Prostate gland (tissue), 2 donors: ENCODE measurements at regions not wholly inside any gene's neighbourhood (a gene's known extent, or its start where the extent isn't known, plus 50 kb on each side); places are given as distances from the start of the nearest gene placed in this dataset.

Experiments
- CTCF ChIP-seq, 4 experiments: fragments of 200-600 bp in 2 of 4; fragments of 450-650 bp in 2 of 4; sonication (generic) in 2 of 4; IDR thresholded peaks; 1 replicate in 3 of 4; 2 replicates in 1 of 4; pipeline ENCODE4 v1.5.1; 2016 to 2019; ENCODE audit warnings: antibody characterized with exemption in 4 of 4, mild to moderate bottlenecking in 2 of 4, moderate library complexity in 2 of 4
- POLR2AphosphoS5 ChIP-seq: sonication (generic); formaldehyde crosslinking; IDR thresholded peaks from one replicate; pipeline ENCODE4 v1.6.1; 2017; ENCODE audit warnings: antibody characterized with exemption

DNA sequence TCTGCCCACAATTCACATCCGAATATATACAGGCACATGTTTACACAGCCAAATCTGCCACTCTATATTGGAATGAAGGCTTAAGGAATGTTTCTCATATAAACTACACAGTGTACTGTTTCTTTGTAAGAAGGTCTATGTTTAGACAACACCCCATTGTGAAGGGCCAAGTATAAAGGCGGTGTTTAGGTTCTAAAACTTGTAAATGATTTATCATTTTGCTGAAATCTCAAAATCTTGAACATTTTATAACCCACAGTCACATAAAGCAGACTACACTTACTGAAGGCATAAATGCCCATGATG, 94.0 kb downstream of the ZNF608 start:
- no peak for TF ChIP-seq POLR2AphosphoS5
- TF ChIP-seq CTCF (IDR thresholded peaks at IDR 0.05) = no peak
